GM21825 (cell line): ENCODE measurements at regions not wholly inside any gene's neighbourhood (a gene's known extent, or its start where the extent isn't known, plus 50 kb on each side); places are given as distances from the start of the nearest gene placed in this dataset.

Experiments used
- ATAC-seq: cut with Tn5 transposase; IDR thresholded peaks from one replicate; pipeline ENCODE4 v1.9.1; 2021; ENCODE audit warnings: mild to moderate bottlenecking, moderate library complexity; ENCODE audit not compliant: unreplicated experiment

- ATAC-seq, result no peak
Observed at GRCh38 chr4:63817196-63817865, 591.9 kb downstream of the TECRL start.

- no peak for ATAC-seq
Observed at GRCh38 chr4:63814171-63814964, 594.9 kb downstream of the TECRL start.

- ATAC-seq, result no peak
Observed at GRCh38 chr4:63799166-63799565, 610.1 kb downstream of the TECRL start.

GRCh38 chr4:63795301-63795700 is 613.9 kb downstream of the TECRL start:
- ATAC-seq, result no peak

- ATAC-seq, result no peak
Observed at GRCh38 chr4:63790377-63790776, 618.9 kb downstream of the TECRL start.

- no peak for ATAC-seq
Observed at GRCh38 chr4:63788271-63788670, 621.0 kb downstream of the TECRL start.

- ATAC-seq, result no peak
Observed at GRCh38 chr4:63787326-63787725, 621.9 kb downstream of the TECRL start.

- ATAC-seq, result no peak
Observed at GRCh38 chr4:63786171-63786570, 623.1 kb downstream of the TECRL start.

GRCh38 chr4:63784822-63785221 is 624.4 kb downstream of the TECRL start:
- no peak for ATAC-seq

GRCh38 chr4:63777601-63778000 is 631.6 kb downstream of the TECRL start:
- ATAC-seq, result no peak

- ATAC-seq, result no peak
Observed at GRCh38 chr4:63764400-63764799, 644.9 kb downstream of the TECRL start.

GRCh38 chr4:63757929-63758328 is 651.3 kb downstream of the TECRL start:
- no peak for ATAC-seq

GRCh38 chr4:63742882-63743281 is 666.4 kb downstream of the TECRL start:
- no peak for ATAC-seq

- ATAC-seq, result no peak
Observed at GRCh38 chr4:63729519-63729918, 679.7 kb downstream of the TECRL start.

- no peak for ATAC-seq
Observed at GRCh38 chr4:63728480-63729177, 680.6 kb downstream of the TECRL start.

GRCh38 chr4:63717384-63717783 is 691.9 kb downstream of the TECRL start:
- ATAC-seq, result no peak

GRCh38 chr4:63708661-63709060 is 700.6 kb downstream of the TECRL start:
- no peak for ATAC-seq

GRCh38 chr4:63700569-63700968 is 708.7 kb downstream of the TECRL start:
- no peak for ATAC-seq

GRCh38 chr4:63693321-63693720 is 715.9 kb downstream of the TECRL start:
- no peak for ATAC-seq

- no peak for ATAC-seq
Observed at GRCh38 chr4:63678358-63678931, 730.8 kb downstream of the TECRL start.

- no peak for ATAC-seq
Observed at GRCh38 chr4:63670735-63671134, 738.5 kb downstream of the TECRL start.
